IMR-90 (cell line): ENCODE measurements at regions not wholly inside any gene's neighbourhood (a gene's known extent, or its start where the extent isn't known, plus 50 kb on each side); places are given as distances from the start of the nearest gene placed in this dataset.

Source experiments
- ATAC-seq: fragments of 200-7000 bp; cut with Tn5 transposase; 2 replicates; pipeline ENCODE4 v1.9.1; 2020; ENCODE audit warnings: low read depth, mild to moderate bottlenecking, moderate library complexity
- BruUV-seq: library from RNA; stranded (reverse); fragments of 400-500 nt; replicated peaks from 2 replicates; lab custom pipeline; 2021; lab: Mats Ljungman, UMichigan
- CTCF ChIA-PET: fragments of 300-600 bp; formaldehyde crosslinking; extraction: SDS; loops from one replicate; lab custom pipeline; 2021; ENCODE audit warnings: antibody characterized with exemption; lab: Yijun Ruan, JAX
- POLR2A ChIA-PET: fragments of 300-600 bp; sonication (Branson Sonifier 250); formaldehyde crosslinking; loops from one replicate; lab custom pipeline; 2022; ENCODE audit warnings: antibody characterized with exemption; ENCODE audit not compliant: unreplicated experiment; lab: Charles Lee
- DNase-seq: peaks from one replicate; pipeline ENCODE4 v3.0.0; 2013
- H2AFZ ChIP-seq: replicated peaks from 2 replicates; pipeline ENCODE3; 2013; ENCODE audit warnings: low read length, mild to moderate bottlenecking; ENCODE audit not compliant: poor library complexity
- H2AK5ac ChIP-seq: 2 replicates; pipeline ENCODE4 v1.6.1; 2013; ENCODE audit warnings: low read depth, low read length, inconsistent platforms
- H2AK9ac ChIP-seq: replicated peaks from 2 replicates; pipeline ENCODE3; 2013; ENCODE audit warnings: mild to moderate bottlenecking, low read depth, low read length, moderate library complexity; ENCODE audit not compliant: poor library complexity
- H2BK120ac ChIP-seq: 2 replicates; pipeline ENCODE4 v1.6.1; 2013; ENCODE audit warnings: low read depth, low read length, inconsistent platforms
- H2BK15ac ChIP-seq: 3 replicates; pipeline ENCODE4 v1.6.1; 2013; ENCODE audit warnings: low read depth, low read length, inconsistent platforms
- H2BK20ac ChIP-seq: 2 replicates; pipeline ENCODE4 v1.6.1; 2013; ENCODE audit warnings: low read depth, mild to moderate bottlenecking, inconsistent platforms, low read length, moderate library complexity
- H2BK5ac ChIP-seq: 2 replicates; pipeline ENCODE4 v1.6.1; 2013; ENCODE audit warnings: mild to moderate bottlenecking, low read depth, low read length, inconsistent platforms; ENCODE audit not compliant: poor library complexity, severe bottlenecking
- H3K14ac ChIP-seq: replicated peaks from 2 replicates; pipeline ENCODE4 v1.6.1; 2013; ENCODE audit warnings: low read depth, low read length, inconsistent platforms
- H3K18ac ChIP-seq: 2 replicates; pipeline ENCODE4 v1.6.1; 2013; ENCODE audit warnings: low read depth, low read length, control low read depth
- H3K23ac ChIP-seq: 2 replicates; pipeline ENCODE4 v1.6.1; 2013; ENCODE audit warnings: low read depth, low read length, inconsistent platforms
- H3K27ac ChIP-seq: 2 replicates; pipeline ENCODE4 v1.5.1; 2013; ENCODE audit warnings: mild to moderate bottlenecking, control low read depth, low read length; ENCODE audit not compliant: insufficient read depth
- H3K27me3 ChIP-seq: 2 replicates; pipeline ENCODE4 v1.6.1; 2013; ENCODE audit warnings: low read length; ENCODE audit not compliant: control insufficient read depth, insufficient read depth
- H3K36me3 ChIP-seq: 2 replicates; pipeline ENCODE4 v1.6.1; 2013; ENCODE audit warnings: low read length, mixed read lengths; ENCODE audit not compliant: control insufficient read depth, insufficient read depth
- H3K4ac ChIP-seq: 2 replicates; pipeline ENCODE4 v1.6.1; 2013; ENCODE audit warnings: low read depth, low read length, inconsistent platforms
- H3K4me1 ChIP-seq: 2 replicates; pipeline ENCODE4 v1.6.1; 2013; ENCODE audit warnings: low read length, mixed read lengths; ENCODE audit not compliant: control insufficient read depth, insufficient read depth
- H3K4me2 ChIP-seq: 2 replicates; pipeline ENCODE4 v1.6.1; 2013; ENCODE audit warnings: low read depth, mild to moderate bottlenecking, control low read depth, low read length, moderate library complexity
- H3K4me3 ChIP-seq: 2 replicates; pipeline ENCODE4 v1.5.1; 2013; ENCODE audit warnings: low read depth, mild to moderate bottlenecking, control low read depth, low read length, moderate library complexity; ENCODE audit not compliant: insufficient read depth
- H3K56ac ChIP-seq: 2 replicates; pipeline ENCODE4 v1.6.1; 2013; ENCODE audit warnings: low read length, inconsistent platforms; ENCODE audit not compliant: insufficient read depth; ENCODE audit errors: extremely low read depth
- H3K79me1 ChIP-seq, 2 experiments: 2 replicates each; pipeline ENCODE4 v1.6.1; 2013; ENCODE audit warnings: low read length in 2 of 2, inconsistent platforms in 1 of 2, low read depth in 1 of 2
- H3K9ac ChIP-seq: 2 replicates; pipeline ENCODE4 v1.6.1; 2013; ENCODE audit warnings: low read depth, low read length, control low read depth
- H3K9me1 ChIP-seq: 2 replicates; pipeline ENCODE4 v1.6.1; 2013; ENCODE audit warnings: low read length, inconsistent platforms; ENCODE audit not compliant: insufficient read depth
- H3K9me3 ChIP-seq: 2 replicates; pipeline ENCODE4 v1.6.1; 2013; ENCODE audit warnings: low read length; ENCODE audit not compliant: control insufficient read depth, insufficient read depth
- H4K20me1 ChIP-seq: 2 replicates; pipeline ENCODE4 v1.6.1; 2013; ENCODE audit warnings: low read length, inconsistent platforms; ENCODE audit not compliant: insufficient read depth
- H4K5ac ChIP-seq: 2 replicates; pipeline ENCODE4 v1.6.1; 2013; ENCODE audit warnings: mild to moderate bottlenecking, low read depth, low read length, control low read depth
- H4K8ac ChIP-seq, 2 experiments: 2 replicates each; pipeline ENCODE4 v1.6.1; 2013; ENCODE audit warnings: low read depth in 2 of 2, low read length in 2 of 2, control low read depth in 1 of 2, inconsistent platforms in 1 of 2
- H4K91ac ChIP-seq: 2 replicates; pipeline ENCODE4 v1.6.1; 2013; ENCODE audit warnings: low read depth, low read length, inconsistent platforms; ENCODE audit not compliant: insufficient read depth
- BHLHE40 ChIP-seq: fragments of 150-350 bp; IDR thresholded peaks from 2 replicates; pipeline ENCODE4 v1.6.1; 2016; ENCODE audit warnings: mild to moderate bottlenecking, low read depth, low read length
- CEBPB ChIP-seq: IDR thresholded peaks from 2 replicates; pipeline ENCODE4 v1.6.1; 2012; ENCODE audit warnings: low read depth, low read length, improper control_type of control experiment
- CHD1 ChIP-seq: IDR thresholded peaks from 2 replicates; pipeline ENCODE4 v1.6.1; 2012; ENCODE audit warnings: low read depth, low read length, improper control_type of control experiment
- FOS ChIP-seq: fragments of 150-350 bp; IDR thresholded peaks from 2 replicates; pipeline ENCODE4 v1.6.1; 2016; ENCODE audit warnings: low read depth, low read length
- MAFK ChIP-seq: IDR thresholded peaks from 2 replicates; pipeline ENCODE4 v1.6.1; 2012; ENCODE audit warnings: low read depth, low read length, improper control_type of control experiment
- NFE2L2 ChIP-seq: fragments of 150-350 bp; IDR thresholded peaks from 2 replicates; pipeline ENCODE4 v1.6.1; 2016; ENCODE audit warnings: low read depth, mild to moderate bottlenecking, low read length
- POLR2A ChIP-seq: IDR thresholded peaks from 2 replicates; pipeline ENCODE4 v1.6.1; 2012; ENCODE audit warnings: mild to moderate bottlenecking, low read depth, low read length
- RFX5 ChIP-seq: IDR thresholded peaks from 2 replicates; pipeline ENCODE4 v1.8.0; 2012; ENCODE audit warnings: low read depth, mild to moderate bottlenecking, low read length, moderate library complexity
- SMC3 ChIP-seq: fragments of 150-350 bp; IDR thresholded peaks from 2 replicates; pipeline ENCODE4 v1.6.1; 2016; ENCODE audit warnings: low read depth, mild to moderate bottlenecking, antibody characterized with exemption, low read length, moderate library complexity
- WGBS, 2 experiments: methylation state at CpG; one replicate each; pipeline versions ENCODE4 v1.1.5 to v1.1.7; 2013; ENCODE audit warnings: missing lambda C conversion rate in 2 of 2; ENCODE audit not compliant: insufficient read length in 1 of 2; ENCODE audit errors: extremely low coverage in 2 of 2; 5-methylcytosine and 5-hydroxymethylcytosine counted together
- dilution Hi-C: fragments of 300-500 bp; cut with HindIII; formaldehyde crosslinking; loops from one replicate; pipeline ENCODE4 v1.14.3; 2018; ENCODE audit warnings: low sequenced_read_pairs; ENCODE audit not compliant: unreplicated experiment
- in situ Hi-C: fragments of 300-500 bp; cut with MboI; formaldehyde crosslinking; loops from 3 replicates; pipeline ENCODE4 v1.14.3; 2019; ENCODE audit warnings: low sequenced_read_pairs, inconsistent platforms, mixed read lengths
- intact Hi-C: fragments of 100-400 bp; cut with micrococcal nuclease; formaldehyde crosslinking; loops from 2 replicates; pipeline ENCODE4 v1.10.0; 2022
- TF ChIP-seq, protein P1 (sequence below): fragments of 150-350 bp; IDR thresholded peaks from 2 replicates; pipeline ENCODE4 v1.6.1; 2016; ENCODE audit warnings: low read depth, mild to moderate bottlenecking, low read length, moderate library complexity, borderline replicate concordance
- TF ChIP-seq, protein P2 (sequence below): conservative IDR thresholded peaks from 2 replicates; pipeline ENCODE4 v1.5.1; 2012; ENCODE audit warnings: mild to moderate bottlenecking, low read depth, low read length, improper control_type of control experiment

DNA sequence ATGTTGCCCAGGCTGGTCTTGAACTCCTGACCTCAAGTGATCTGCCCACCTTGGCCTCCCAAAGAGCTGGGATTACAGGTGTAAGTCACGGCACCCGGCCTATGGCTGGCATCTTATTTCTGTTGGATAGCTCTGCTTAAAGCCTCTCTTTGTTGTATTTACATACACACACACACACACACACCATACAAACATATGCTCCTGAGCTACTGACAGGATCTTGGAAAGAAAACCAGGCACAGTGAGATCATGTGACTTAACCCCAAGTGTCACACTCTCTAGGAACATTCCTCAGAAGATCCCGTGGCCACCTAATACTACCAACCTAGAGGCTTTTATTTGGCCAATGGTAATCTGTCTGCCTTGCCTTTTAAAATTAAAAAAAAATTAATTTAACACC lies 85.1 kb upstream of the HAAO start:
- no peak overlapping the region for H2BK120ac ChIP-seq
- H4K20me1 ChIP-seq = no peaks in the 10 kb centered on the region
- BruUV-seq = no TSS peak
- no peaks in the 10 kb centered on the region for H3K36me3 ChIP-seq
- H3K79me1 ChIP-seq = no peaks in the 10 kb centered on the region
- H2AK5ac ChIP-seq = no peak overlapping the region
- H2BK5ac ChIP-seq = no peak overlapping the region
- H3K9ac ChIP-seq = no peak overlapping the region
- ATAC-seq = no peak
- intact Hi-C loops (no loop called here), dilution Hi-C loops (no loop called here), in situ Hi-C loops (no loop called here)
- no peak overlapping the region for H3K4me3 ChIP-seq
- no peak overlapping the region for H2AFZ ChIP-seq
- no peak overlapping the region for H4K8ac ChIP-seq
- H3K27ac ChIP-seq = no peak overlapping the region
- no peak overlapping the region for H3K4ac ChIP-seq
- H3K14ac ChIP-seq = no peak overlapping the region
- no peaks in the 10 kb centered on the region; the same call in 1 of the 2 replicates for H3K4me1 ChIP-seq
- H3K23ac ChIP-seq = no peak overlapping the region
- no peak overlapping the region for H3K4me2 ChIP-seq
- no peaks in the 10 kb centered on the region for H3K9me1 ChIP-seq
- no peak for DNase-seq
- no peaks in the 10 kb centered on the region for H3K27me3 ChIP-seq
- TF ChIP-seq POLR2A (no peak), SMC3 (no peak), FOS (no peak), RFX5 (no peak), BHLHE40 (no peak), NFE2L2 (no peak), CEBPB (no peak), CHD1 (no peak), MAFK (no peak)
- TF ChIP-seq, protein P1, sequence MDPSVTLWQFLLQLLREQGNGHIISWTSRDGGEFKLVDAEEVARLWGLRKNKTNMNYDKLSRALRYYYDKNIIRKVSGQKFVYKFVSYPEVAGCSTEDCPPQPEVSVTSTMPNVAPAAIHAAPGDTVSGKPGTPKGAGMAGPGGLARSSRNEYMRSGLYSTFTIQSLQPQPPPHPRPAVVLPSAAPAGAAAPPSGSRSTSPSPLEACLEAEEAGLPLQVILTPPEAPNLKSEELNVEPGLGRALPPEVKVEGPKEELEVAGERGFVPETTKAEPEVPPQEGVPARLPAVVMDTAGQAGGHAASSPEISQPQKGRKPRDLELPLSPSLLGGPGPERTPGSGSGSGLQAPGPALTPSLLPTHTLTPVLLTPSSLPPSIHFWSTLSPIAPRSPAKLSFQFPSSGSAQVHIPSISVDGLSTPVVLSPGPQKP = no peak
- TF ChIP-seq, protein P2, sequence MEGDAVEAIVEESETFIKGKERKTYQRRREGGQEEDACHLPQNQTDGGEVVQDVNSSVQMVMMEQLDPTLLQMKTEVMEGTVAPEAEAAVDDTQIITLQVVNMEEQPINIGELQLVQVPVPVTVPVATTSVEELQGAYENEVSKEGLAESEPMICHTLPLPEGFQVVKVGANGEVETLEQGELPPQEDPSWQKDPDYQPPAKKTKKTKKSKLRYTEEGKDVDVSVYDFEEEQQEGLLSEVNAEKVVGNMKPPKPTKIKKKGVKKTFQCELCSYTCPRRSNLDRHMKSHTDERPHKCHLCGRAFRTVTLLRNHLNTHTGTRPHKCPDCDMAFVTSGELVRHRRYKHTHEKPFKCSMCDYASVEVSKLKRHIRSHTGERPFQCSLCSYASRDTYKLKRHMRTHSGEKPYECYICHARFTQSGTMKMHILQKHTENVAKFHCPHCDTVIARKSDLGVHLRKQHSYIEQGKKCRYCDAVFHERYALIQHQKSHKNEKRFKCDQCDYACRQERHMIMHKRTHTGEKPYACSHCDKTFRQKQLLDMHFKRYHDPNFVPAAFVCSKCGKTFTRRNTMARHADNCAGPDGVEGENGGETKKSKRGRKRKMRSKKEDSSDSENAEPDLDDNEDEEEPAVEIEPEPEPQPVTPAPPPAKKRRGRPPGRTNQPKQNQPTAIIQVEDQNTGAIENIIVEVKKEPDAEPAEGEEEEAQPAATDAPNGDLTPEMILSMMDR = no peak
- no peak overlapping the region for H4K5ac ChIP-seq
- ChIA-PET CTCF (no interaction called here), POLR2A (no interaction called here)
- H3K18ac ChIP-seq = no peak overlapping the region
- WGBS, 2 experiments = no CpG with 5 or more reads among the region's 3 CpGs
- no peak overlapping the region for H2AK9ac ChIP-seq
- no peak overlapping the region for H2BK15ac ChIP-seq
- H3K9me3 ChIP-seq = no peaks in the 10 kb centered on the region
- no peak overlapping the region for H2BK20ac ChIP-seq
- H3K56ac ChIP-seq = no peak overlapping the region
- no peak overlapping the region for H4K91ac ChIP-seq
